GM19395 (cell line): ENCODE measurements at regions not wholly inside any gene's neighbourhood (a gene's known extent, or its start where the extent isn't known, plus 50 kb on each side); places are given as distances from the start of the nearest gene placed in this dataset.

ENCODE experiments used
- ATAC-seq: cut with Tn5 transposase; IDR thresholded peaks from one replicate; pipeline ENCODE4 v1.9.1; 2021; ENCODE audit warnings: mild to moderate bottlenecking, moderate library complexity; ENCODE audit not compliant: unreplicated experiment

DNA sequence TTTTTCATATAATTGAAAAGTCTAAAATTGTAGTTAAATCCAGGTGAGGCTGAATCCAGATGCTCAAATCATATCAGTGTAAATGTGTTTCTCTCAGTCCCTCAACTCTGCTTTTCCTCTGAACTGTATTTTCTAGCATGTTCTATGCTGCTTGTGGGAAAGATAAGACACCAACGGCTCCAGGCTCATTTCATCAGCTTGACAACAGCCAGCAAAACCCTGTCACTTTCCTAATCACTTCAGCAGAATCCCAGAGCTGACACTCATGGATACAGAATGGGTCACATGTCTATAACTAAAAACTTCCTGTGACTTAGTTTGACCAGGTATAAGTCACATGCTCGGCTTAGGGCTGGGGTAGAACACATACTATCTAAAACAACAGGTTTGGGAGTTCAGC lies 179.4 kb upstream of the ADRA1B start:
- no peak for ATAC-seq

DNA sequence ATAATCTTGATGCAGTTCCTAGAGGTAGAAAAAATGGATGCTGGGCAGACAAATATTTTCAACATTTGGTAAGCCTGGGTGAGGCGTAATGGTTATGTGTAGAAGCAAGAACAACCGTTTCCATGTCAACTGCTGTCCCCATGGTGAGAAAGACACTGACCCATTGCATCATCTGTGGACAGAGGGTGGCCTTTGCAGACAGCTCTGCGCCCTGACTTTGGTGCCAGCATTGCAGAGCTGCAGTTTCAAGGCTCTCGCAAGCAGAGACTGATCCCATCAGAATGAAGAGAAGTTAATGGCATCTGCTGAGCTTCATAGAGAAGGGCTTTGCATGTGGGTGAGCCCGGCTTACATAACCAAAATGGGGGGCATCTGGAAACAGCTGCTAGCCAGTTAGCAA lies 179.0 kb upstream of the ADRA1B start:
- ATAC-seq: no peak

DNA sequence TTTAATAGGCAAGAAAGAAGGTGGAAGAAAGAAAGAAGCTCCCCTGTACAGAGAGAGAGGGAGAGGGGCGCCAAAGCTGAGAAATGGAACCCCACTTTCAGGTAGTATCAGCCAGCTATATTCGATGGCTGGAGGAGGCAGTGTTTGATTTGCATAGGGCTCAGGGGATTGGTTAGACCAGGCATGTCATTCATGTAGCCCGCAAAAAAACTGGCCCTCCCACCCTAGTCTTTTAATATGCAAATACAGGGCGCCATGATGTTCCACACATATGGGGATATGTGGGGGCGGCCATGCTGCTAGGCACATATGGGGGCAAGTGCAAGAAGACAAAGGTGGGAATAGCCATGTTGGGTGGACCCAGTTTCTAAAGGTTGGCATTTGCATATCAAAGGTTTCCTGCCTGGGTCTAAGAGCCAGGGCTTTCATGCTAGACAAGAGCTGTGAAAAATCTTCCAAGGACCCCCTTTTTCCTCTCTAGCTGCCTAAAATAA lies 174.4 kb upstream of the ADRA1B start:
- ATAC-seq: no peak

DNA sequence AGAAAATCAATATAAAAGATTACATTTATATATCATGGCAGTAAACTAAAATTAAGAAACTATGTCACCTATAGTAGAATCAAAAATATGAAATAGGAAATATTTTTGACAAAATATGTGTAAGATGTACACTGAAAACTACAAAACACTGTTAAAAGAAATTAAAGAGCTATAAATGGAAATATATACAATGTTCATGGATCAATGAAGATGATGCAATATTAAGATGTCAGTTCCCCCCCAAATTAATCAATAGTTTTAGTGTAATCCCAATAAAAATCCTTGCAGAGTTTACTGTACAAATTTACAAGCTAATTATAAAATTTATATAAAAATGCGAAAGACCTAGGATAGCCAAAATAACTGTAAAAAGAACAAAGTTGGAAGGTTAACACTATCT lies 173.0 kb upstream of the ADRA1B start:
- no peak for ATAC-seq

DNA sequence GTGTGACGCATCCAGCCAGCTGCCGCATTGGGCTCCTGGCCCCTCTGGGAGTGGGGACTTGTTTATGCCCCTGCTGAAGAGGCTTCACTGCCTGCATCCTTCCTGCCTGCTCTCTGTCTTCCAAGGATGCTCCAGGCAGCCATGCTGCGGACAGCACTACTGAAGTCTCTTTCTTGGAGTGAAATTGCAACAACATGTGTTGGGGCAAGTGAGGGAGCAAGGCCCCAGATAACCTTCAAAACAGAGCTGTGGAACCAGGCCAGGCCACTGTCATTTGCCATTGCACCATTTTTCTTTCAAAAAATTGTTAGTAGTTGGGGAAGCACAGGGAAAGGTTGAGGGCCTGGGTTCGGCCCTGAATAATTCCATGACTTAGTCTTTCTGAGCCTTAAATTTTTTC lies 169.6 kb upstream of the ADRA1B start:
- no peak for ATAC-seq

DNA sequence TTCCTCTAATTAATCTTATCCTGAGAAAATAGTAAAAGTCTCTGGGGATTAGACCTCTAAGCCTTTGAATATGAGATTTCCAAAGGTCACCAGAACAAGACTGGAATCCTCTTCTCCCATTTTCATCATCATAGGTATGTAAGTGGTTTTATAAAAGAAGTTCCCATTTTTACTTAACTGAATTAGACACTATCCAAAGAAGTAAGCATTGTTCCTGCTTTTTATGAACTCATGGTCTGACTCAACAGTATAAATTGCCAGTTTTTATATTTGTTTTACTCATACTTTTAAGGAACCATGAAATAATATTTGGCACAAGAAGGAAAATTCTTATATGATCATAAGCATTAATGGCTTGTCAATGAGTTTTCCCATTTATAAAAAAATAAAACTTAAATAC lies 167.1 kb upstream of the ADRA1B start:
- no peak for ATAC-seq

DNA sequence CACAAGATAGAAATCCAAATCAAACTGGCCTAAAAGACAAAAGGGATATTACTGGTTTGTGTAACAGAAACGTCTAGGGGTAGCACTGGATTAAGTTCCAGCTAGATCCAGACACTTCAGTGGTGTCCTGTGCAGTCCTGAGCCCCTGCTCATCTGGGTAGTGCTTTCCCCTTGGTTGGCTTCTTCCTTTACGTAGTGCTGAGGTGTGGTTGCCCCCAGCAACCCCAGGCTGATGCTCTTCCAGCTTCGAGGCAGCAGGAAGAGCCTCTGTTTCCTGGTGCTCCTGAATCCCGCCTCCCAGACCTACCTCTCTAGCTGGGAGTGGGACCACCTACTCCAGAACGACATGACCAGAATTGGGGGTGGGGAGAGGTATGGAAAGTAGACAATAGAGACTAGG lies 166.1 kb upstream of the ADRA1B start:
- ATAC-seq: no peak

DNA sequence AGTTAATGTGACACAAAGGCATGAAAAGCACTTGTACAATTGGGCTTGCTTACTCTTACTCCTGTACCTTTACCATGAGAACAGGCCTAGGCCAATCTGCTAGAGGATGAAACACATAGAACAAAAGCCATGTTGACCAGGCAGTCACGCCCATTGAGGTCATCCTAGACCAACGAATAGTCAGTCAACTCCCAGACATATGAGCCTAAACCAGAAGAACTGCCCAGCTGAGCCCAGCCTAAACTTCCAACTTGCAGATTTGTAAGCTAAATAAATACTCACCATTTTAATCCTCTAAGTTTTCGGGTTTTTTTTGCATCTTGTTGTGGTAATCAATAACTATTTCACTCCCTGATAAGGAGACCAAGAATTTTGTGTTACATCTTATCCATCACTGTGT lies 164.8 kb upstream of the ADRA1B start:
- no peak for ATAC-seq

DNA sequence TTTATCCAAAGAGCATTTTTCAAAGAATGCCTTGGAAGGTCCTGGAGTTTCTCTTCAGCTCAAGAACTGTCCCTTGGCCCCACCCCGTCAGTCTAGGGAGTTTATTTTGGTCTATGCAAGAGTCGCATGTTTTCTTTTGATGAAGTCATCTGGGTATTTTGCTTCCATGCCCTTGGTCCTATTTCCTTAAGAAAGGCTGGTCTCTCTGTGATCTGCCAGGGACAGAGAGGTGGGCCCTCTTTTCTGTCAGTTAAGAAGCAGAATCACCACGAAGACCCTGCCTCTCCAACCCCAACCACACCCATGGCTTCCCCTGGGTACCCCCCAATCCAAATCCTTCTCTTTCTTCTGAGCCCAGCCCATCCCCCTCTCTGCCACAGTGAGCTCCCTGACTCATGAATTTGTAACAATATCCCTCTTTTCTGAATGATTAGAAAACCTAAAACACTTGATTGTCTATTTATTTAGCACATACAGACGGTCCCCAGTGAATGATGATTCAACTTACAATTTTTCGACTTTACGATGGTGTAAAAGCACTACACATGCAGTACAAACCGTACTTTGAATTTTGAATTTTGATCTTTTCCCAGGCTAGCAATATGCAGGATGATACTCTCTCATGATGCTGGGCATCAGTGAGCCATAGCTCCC lies 163.5 kb upstream of the ADRA1B start:
- ATAC-seq: no peak

DNA sequence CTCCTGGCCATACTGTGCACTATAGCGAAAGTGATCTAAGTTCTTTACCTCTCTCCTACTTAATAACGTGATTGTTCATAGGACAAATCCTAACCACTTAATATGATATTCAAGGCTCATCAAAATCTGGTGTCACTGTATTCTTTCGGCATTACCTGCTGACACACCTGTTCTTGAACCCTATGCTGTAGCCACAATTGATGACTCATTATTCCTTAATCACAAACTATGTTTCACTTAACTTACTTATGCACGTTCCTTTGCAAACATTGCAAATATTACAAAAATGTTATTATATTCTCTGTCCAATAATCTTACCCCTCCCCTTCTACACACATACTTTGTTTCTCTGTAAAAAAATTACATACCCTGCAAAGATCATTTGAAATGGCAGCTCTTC lies 158.1 kb upstream of the ADRA1B start:
- ATAC-seq: no peak

DNA sequence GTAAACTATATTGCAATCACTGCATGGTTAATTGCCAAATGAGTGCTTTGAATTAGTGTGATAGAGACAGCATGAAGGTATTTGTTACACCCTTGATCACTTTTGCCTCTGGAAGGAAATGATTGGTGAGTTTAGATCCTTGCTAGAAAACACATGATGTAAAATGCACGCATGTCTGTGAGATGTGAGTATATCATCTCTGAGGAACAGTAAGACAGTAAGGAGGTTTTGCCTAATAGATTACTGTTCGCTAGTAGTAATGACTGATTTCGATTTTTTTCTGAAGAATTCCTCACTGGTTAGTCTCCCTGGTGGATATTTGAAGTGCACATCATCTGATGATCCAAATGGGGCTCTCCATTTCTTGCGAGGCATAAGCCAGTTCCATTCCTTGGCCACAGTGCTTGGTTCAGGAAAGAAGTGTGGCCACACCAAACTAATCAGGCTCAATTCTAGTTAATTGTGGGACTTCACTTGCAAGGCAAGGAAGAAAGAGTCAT lies 156.4 kb upstream of the ADRA1B start:
- ATAC-seq: no peak

DNA sequence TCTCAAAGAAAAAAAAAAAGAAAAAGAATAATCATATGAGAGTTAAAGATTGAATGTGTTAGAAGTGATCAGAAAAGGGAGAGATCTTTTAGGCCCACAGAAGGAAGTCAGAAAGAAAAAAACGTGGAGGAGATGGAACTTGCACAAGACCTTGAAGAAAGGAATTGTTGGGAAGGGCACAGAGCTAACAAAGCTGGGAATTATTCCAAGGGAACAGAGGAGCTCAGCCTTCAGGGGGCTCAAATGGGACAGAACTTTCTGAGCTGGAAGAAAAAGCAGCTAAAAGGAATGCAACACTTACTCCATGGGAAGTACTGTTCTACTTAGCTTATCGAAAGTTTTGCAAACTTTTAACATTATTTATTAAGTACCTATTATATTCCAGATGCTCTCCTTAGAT lies 153.4 kb upstream of the ADRA1B start:
- no peak for ATAC-seq

DNA sequence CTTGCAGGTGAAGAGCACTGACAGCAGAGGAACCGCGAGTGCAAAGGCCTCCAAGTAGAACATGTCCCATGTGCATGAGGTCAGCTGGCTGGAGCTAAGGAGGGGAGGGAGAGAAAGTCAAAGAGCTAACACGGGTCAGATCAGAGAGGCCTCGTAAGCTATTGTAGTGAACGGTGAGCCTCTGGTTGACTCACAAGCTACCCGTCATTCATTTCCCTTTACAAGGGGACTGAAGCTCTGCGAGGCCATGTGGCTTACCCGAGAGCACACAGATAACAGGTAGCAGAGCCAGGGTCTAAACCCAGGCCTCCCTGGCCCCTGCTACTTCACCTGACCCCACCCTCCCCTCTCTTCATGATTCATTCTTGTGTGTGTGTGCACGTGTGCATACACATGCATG lies 152.7 kb upstream of the ADRA1B start:
- ATAC-seq: no peak

DNA sequence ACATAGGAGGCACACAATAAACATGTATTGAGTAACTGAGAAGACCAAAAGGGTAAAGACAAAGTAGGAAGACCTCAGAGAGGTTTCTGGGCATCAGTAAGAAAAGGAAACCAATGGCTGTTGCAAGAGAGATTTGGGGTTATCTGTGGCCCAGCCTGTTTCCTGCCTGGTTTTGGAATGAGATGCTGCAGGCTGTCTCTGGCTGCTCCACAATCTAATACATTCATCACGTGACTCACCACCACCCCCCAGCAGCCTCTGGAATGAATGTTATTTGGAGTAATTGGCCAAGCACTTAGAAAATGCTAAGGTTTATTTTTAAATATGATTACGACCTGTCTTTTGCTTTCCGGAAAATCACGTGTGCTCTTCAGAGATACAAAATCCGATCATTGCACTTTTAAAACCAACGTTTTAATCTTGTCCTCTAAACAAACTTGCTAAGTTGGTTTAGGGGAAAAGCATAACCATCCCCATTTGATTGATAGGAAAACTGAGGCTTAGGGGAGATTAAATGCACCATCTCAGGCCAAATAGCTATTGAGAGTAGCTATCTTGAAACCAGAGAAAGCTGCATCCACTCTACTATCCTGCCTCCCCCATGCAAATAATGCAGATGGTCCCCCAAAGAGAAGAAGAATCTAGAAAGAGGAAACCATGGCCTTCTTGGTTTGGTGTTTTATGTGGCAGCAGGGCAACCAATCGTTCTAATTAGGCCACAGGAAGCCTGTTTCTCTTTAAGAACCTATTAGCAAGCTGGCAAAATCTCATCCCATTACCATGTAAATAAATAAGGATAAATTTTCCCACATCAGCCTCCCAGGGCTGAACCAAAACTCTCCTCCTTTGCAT lies 151.8 kb upstream of the ADRA1B start:
- ATAC-seq: no peak

DNA sequence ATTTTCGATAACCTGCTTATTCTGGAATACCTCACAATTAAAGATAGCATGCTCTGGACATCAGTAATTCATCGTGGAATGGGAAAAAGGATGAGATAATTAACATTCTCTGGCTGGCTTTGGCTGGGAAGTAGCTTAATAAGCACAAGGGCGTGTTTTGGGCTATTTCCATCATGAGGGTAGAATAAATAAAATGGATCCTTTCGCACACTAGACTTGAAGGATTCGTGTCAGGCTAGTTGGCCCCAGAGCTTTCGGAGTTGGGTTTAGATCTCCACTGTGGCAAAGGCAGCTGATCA lies 151.2 kb upstream of the ADRA1B start:
- no peak for ATAC-seq

DNA sequence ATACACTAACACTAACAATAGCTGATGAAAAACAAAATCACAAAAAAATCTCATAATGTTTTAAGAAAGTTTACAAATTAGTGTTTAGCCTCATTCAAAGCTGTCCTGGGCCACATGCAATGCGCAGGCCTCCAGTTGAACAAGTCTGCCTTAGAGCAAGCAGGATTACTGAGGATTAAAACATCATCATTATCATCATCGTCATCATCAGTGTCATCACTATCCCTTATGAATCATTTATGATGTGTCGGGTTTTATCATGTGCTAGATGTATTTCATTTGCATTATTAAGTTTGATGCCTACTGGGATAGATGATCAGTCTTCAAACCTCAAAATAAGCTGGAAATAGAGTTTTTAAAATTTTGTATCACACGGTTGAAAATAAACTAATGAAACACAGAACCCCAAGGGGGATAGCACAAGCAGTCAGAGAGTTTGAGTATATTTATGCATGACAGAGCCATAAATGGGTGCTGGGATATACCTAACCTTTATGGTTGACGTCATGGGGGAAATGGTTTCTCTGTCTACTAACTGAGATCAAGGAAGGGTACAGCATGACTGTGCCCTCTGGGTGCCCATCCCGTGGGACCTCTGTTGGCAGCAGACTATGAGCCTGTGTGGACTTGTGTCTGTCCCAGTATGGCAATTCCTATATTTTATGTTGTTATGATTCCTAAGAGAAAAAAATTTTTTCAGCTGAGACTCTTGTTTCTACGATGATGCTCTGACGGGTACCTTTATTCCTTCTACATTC lies 150.3 kb upstream of the ADRA1B start:
- no peak for ATAC-seq

DNA sequence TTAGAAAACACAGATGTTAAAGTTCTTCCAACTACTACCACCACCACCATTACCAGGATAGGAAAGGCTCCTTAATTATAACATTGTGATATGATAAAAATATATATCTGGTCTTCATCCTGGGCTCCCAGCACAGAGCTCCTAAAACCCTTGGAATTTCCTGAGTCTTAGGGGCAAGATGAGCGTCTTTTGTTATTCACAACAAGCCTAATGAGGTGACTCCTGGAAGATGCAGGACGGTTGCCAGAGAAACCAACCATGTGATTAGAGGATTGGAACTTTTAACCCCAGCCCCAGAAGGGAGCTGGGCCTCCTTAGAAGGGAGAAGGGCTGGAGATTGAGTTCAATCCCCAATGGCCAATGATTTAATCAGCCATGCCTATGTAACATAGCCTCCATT lies 148.0 kb upstream of the ADRA1B start:
- no peak for ATAC-seq

DNA sequence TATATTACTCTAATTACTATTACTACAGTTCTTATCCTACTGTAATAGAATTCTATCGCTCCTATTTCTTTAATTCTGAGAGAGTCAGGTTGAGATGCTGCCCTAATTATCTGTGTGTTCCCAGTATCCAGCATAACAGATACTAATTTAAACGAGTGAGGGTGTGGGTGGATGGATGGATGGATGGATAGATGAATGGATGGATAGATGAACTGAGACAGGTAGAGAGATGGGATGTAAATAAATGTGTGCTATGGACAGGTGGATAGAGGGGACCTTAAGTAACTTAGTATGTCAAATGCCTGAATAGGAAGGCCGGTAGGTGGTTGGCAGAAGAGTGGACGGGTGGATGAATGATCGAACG lies 143.6 kb upstream of the ADRA1B start:
- no peak for ATAC-seq

DNA sequence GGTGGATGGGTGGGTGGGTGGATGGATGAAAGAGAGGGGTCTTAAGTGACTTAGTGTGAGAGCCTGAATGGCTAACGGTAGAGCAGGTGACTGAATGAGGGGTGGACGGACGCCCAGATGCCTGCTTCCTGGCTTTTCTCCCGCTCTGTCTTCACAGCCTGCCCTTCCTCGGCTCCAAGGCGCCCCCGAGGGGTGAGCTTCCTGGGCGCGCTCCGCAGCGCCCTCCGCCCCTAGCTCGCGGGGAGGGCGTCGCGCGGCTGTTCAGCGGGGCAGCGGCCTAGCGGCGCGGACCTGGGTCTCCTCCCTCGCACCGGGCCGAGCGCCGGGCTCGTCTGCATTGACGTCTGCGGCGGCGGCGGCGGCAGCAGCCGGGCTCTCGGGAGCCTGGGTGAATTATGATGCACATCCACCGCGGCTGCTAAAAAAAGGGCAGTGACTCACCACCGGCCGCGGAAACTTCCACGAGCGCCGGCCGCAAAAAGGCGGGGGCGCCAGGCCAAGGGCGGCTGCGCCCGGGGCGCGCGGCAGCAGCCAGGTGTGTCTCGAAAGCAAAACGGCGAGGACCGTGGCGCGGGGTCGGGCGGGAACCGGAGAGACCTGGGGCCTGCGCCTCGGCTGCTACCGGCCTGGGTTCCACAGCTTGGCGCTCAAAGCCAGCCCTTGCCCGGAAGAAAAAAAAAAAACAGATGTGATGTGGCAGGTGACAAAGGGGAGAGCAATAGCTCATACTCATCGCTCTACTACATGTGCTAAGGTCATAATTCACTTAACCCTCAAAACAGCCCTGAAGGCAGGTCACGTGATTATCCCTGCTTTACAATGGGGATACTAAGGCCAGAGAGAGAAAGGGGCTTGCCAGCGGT lies 143.0 kb upstream of the ADRA1B start:
- ATAC-seq: peak; percentile 91

DNA sequence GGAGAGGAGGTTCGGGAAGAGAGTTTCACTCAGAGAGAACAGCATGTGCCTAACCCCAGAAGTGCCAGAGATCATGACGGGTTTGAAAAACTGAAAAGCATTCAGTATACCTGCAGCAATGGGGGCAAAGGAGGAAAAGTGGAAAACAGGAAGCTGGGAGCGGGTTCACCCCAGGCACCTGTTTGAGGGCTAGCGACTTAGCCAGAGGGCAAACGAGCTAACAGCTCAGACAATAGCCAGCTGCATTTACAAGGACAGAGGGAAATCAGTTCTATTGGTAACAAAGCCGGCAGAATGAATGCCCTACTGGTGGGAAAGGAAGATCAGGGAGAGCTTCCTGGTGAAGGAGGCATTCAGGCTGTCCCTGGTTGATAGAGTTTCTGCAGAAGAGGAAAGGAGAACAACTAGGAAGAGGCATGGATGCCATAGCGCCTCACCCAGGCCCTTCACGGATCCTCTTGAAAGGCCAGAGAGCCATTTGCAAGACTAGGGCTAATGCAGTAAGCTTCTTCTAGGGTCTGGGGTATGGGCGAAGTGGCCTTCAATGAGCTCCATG lies 141.7 kb upstream of the ADRA1B start:
- no peak for ATAC-seq

DNA sequence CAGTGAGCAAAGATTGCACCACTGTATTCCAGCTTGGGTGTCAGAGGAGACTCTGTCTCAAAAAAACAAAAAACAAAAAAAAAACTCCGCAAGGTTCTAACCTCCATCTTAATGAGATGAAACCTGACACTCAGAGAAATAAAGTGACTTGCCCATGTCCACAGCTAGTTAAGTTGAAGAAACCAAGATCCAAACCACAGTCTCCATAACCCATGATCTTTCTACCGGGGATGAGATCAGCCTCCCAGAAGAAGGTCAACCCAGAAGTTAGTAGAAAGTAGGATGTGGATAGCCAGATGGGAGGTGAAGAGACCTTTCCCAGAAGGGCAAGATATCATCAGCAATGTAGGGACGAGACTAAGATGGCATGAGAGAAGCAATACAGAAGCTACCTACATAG lies 140.4 kb upstream of the ADRA1B start:
- no peak for ATAC-seq
